IMR-90 (cell line): ENCODE measurements at regions not wholly inside any gene's neighbourhood (a gene's known extent, or its start where the extent isn't known, plus 50 kb on each side); places are given as distances from the start of the nearest gene placed in this dataset.

Source experiments
- ATAC-seq: fragments of 200-7000 bp; cut with Tn5 transposase; 2 replicates; pipeline ENCODE4 v1.9.1; 2020; ENCODE audit warnings: low read depth, mild to moderate bottlenecking, moderate library complexity
- BruUV-seq: library from RNA; stranded (reverse); fragments of 400-500 nt; replicated peaks from 2 replicates; lab custom pipeline; 2021; lab: Mats Ljungman, UMichigan
- CTCF ChIA-PET: fragments of 300-600 bp; formaldehyde crosslinking; extraction: SDS; loops from one replicate; lab custom pipeline; 2021; ENCODE audit warnings: antibody characterized with exemption; lab: Yijun Ruan, JAX
- POLR2A ChIA-PET: fragments of 300-600 bp; sonication (Branson Sonifier 250); formaldehyde crosslinking; loops from one replicate; lab custom pipeline; 2022; ENCODE audit warnings: antibody characterized with exemption; ENCODE audit not compliant: unreplicated experiment; lab: Charles Lee
- DNase-seq: peaks from one replicate; pipeline ENCODE4 v3.0.0; 2013
- H2AFZ ChIP-seq: replicated peaks from 2 replicates; pipeline ENCODE3; 2013; ENCODE audit warnings: low read length, mild to moderate bottlenecking; ENCODE audit not compliant: poor library complexity
- H2AK5ac ChIP-seq: 2 replicates; pipeline ENCODE4 v1.6.1; 2013; ENCODE audit warnings: low read depth, low read length, inconsistent platforms
- H2AK9ac ChIP-seq: replicated peaks from 2 replicates; pipeline ENCODE3; 2013; ENCODE audit warnings: mild to moderate bottlenecking, low read depth, low read length, moderate library complexity; ENCODE audit not compliant: poor library complexity
- H2BK120ac ChIP-seq: 2 replicates; pipeline ENCODE4 v1.6.1; 2013; ENCODE audit warnings: low read depth, low read length, inconsistent platforms
- H2BK15ac ChIP-seq: 3 replicates; pipeline ENCODE4 v1.6.1; 2013; ENCODE audit warnings: low read depth, low read length, inconsistent platforms
- H2BK20ac ChIP-seq: 2 replicates; pipeline ENCODE4 v1.6.1; 2013; ENCODE audit warnings: low read depth, mild to moderate bottlenecking, inconsistent platforms, low read length, moderate library complexity
- H2BK5ac ChIP-seq: 2 replicates; pipeline ENCODE4 v1.6.1; 2013; ENCODE audit warnings: mild to moderate bottlenecking, low read depth, low read length, inconsistent platforms; ENCODE audit not compliant: poor library complexity, severe bottlenecking
- H3K14ac ChIP-seq: replicated peaks from 2 replicates; pipeline ENCODE4 v1.6.1; 2013; ENCODE audit warnings: low read depth, low read length, inconsistent platforms
- H3K18ac ChIP-seq: 2 replicates; pipeline ENCODE4 v1.6.1; 2013; ENCODE audit warnings: low read depth, low read length, control low read depth
- H3K23ac ChIP-seq: 2 replicates; pipeline ENCODE4 v1.6.1; 2013; ENCODE audit warnings: low read depth, low read length, inconsistent platforms
- H3K27ac ChIP-seq: 2 replicates; pipeline ENCODE4 v1.5.1; 2013; ENCODE audit warnings: mild to moderate bottlenecking, control low read depth, low read length; ENCODE audit not compliant: insufficient read depth
- H3K27me3 ChIP-seq: 2 replicates; pipeline ENCODE4 v1.6.1; 2013; ENCODE audit warnings: low read length; ENCODE audit not compliant: control insufficient read depth, insufficient read depth
- H3K36me3 ChIP-seq: 2 replicates; pipeline ENCODE4 v1.6.1; 2013; ENCODE audit warnings: low read length, mixed read lengths; ENCODE audit not compliant: control insufficient read depth, insufficient read depth
- H3K4ac ChIP-seq: 2 replicates; pipeline ENCODE4 v1.6.1; 2013; ENCODE audit warnings: low read depth, low read length, inconsistent platforms
- H3K4me1 ChIP-seq: 2 replicates; pipeline ENCODE4 v1.6.1; 2013; ENCODE audit warnings: low read length, mixed read lengths; ENCODE audit not compliant: control insufficient read depth, insufficient read depth
- H3K4me2 ChIP-seq: 2 replicates; pipeline ENCODE4 v1.6.1; 2013; ENCODE audit warnings: low read depth, mild to moderate bottlenecking, control low read depth, low read length, moderate library complexity
- H3K4me3 ChIP-seq: 2 replicates; pipeline ENCODE4 v1.5.1; 2013; ENCODE audit warnings: low read depth, mild to moderate bottlenecking, control low read depth, low read length, moderate library complexity; ENCODE audit not compliant: insufficient read depth
- H3K56ac ChIP-seq: 2 replicates; pipeline ENCODE4 v1.6.1; 2013; ENCODE audit warnings: low read length, inconsistent platforms; ENCODE audit not compliant: insufficient read depth; ENCODE audit errors: extremely low read depth
- H3K79me1 ChIP-seq, 2 experiments: 2 replicates each; pipeline ENCODE4 v1.6.1; 2013; ENCODE audit warnings: low read length in 2 of 2, inconsistent platforms in 1 of 2, low read depth in 1 of 2
- H3K9ac ChIP-seq: 2 replicates; pipeline ENCODE4 v1.6.1; 2013; ENCODE audit warnings: low read depth, low read length, control low read depth
- H3K9me1 ChIP-seq: 2 replicates; pipeline ENCODE4 v1.6.1; 2013; ENCODE audit warnings: low read length, inconsistent platforms; ENCODE audit not compliant: insufficient read depth
- H3K9me3 ChIP-seq: 2 replicates; pipeline ENCODE4 v1.6.1; 2013; ENCODE audit warnings: low read length; ENCODE audit not compliant: control insufficient read depth, insufficient read depth
- H4K20me1 ChIP-seq: 2 replicates; pipeline ENCODE4 v1.6.1; 2013; ENCODE audit warnings: low read length, inconsistent platforms; ENCODE audit not compliant: insufficient read depth
- H4K5ac ChIP-seq: 2 replicates; pipeline ENCODE4 v1.6.1; 2013; ENCODE audit warnings: mild to moderate bottlenecking, low read depth, low read length, control low read depth
- H4K8ac ChIP-seq, 2 experiments: 2 replicates each; pipeline ENCODE4 v1.6.1; 2013; ENCODE audit warnings: low read depth in 2 of 2, low read length in 2 of 2, control low read depth in 1 of 2, inconsistent platforms in 1 of 2
- H4K91ac ChIP-seq: 2 replicates; pipeline ENCODE4 v1.6.1; 2013; ENCODE audit warnings: low read depth, low read length, inconsistent platforms; ENCODE audit not compliant: insufficient read depth
- CEBPB ChIP-seq: IDR thresholded peaks from 2 replicates; pipeline ENCODE4 v1.6.1; 2012; ENCODE audit warnings: low read depth, low read length, improper control_type of control experiment
- MAZ ChIP-seq: IDR thresholded peaks from 2 replicates; pipeline ENCODE4 v1.6.1; 2012; ENCODE audit warnings: low read depth, mild to moderate bottlenecking, low read length, improper control_type of control experiment, moderate library complexity, borderline replicate concordance
- RAD21 ChIP-seq: IDR thresholded peaks from 2 replicates; pipeline ENCODE4 v1.6.1; 2012; ENCODE audit warnings: low read length, improper control_type of control experiment
- RCOR1 ChIP-seq: IDR thresholded peaks from 2 replicates; pipeline ENCODE4 v1.6.1; 2012; ENCODE audit warnings: mild to moderate bottlenecking, low read length, improper control_type of control experiment; ENCODE audit not compliant: insufficient replicate concordance
- WGBS, 2 experiments: methylation state at CpG; one replicate each; pipeline versions ENCODE4 v1.1.5 to v1.1.7; 2013; ENCODE audit warnings: missing lambda C conversion rate in 2 of 2; ENCODE audit not compliant: insufficient read length in 1 of 2; ENCODE audit errors: extremely low coverage in 2 of 2; 5-methylcytosine and 5-hydroxymethylcytosine counted together
- dilution Hi-C: fragments of 300-500 bp; cut with HindIII; formaldehyde crosslinking; loops from one replicate; pipeline ENCODE4 v1.14.3; 2018; ENCODE audit warnings: low sequenced_read_pairs; ENCODE audit not compliant: unreplicated experiment
- in situ Hi-C: fragments of 300-500 bp; cut with MboI; formaldehyde crosslinking; loops from 3 replicates; pipeline ENCODE4 v1.14.3; 2019; ENCODE audit warnings: low sequenced_read_pairs, inconsistent platforms, mixed read lengths
- intact Hi-C: fragments of 100-400 bp; cut with micrococcal nuclease; formaldehyde crosslinking; loops from 2 replicates; pipeline ENCODE4 v1.10.0; 2022
- TF ChIP-seq, protein P1 (sequence below): fragments of 150-350 bp; IDR thresholded peaks from 2 replicates; pipeline ENCODE4 v1.6.1; 2016; ENCODE audit warnings: low read depth, mild to moderate bottlenecking, low read length, moderate library complexity, borderline replicate concordance
- TF ChIP-seq, protein P2 (sequence below): conservative IDR thresholded peaks from 2 replicates; pipeline ENCODE4 v1.5.1; 2012; ENCODE audit warnings: mild to moderate bottlenecking, low read depth, low read length, improper control_type of control experiment

DNA sequence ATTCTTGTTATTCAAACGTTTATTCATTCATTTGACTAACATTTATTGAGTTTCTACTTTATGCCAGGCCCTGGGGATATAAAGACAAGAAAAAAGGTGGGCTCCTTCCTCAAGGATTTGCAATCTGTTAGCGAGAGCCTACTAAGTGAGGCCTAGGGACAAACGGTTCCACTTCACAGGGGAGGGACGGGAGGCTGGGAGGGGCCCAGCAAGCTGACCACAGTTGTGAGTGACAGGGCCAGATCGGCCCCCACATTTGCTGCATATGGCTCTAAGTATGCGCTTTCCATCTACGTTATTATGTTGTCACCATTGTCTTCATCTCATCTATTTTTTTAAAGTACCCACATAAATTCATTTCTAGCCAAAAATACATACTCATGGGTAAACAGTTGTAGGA lies 271.1 kb downstream of the BUD13 start:
- Histone ChIP-seq H3K4me3 (no peak overlapping the region), H3K18ac (no peak overlapping the region), H3K9me3 (no peaks in the 10 kb centered on the region), H2AFZ (no peak overlapping the region), H2BK15ac (no peak overlapping the region), H3K9me1 (no peaks in the 10 kb centered on the region), H4K5ac (no peak overlapping the region), H4K8ac (no peak overlapping the region), H3K36me3 (no peaks in the 10 kb centered on the region), H2AK9ac (no peak overlapping the region), H4K91ac (no peak overlapping the region), H3K27ac (no peak overlapping the region), H2BK120ac (no peak overlapping the region), H2AK5ac (no peak overlapping the region), H3K23ac (no peak overlapping the region), H3K14ac (no peak overlapping the region), H3K4me1 (no peaks in the 10 kb centered on the region), H2BK5ac (no peak overlapping the region), H3K4me2 (no peak overlapping the region), H2BK20ac (no peak overlapping the region), H3K9ac (no peak overlapping the region), H3K27me3 (peaks cover 36% of the 10 kb centered on the region), H3K79me1 (no peaks in the 10 kb centered on the region), H3K56ac (no peak overlapping the region), H3K4ac (no peak overlapping the region), H4K20me1 (no peaks in the 10 kb centered on the region)
- WGBS, 2 experiments: 38% methylated on average over 2 of the region's 7 CpGs; no CpG with 5 or more reads in 1 of the 2 experiments
- ATAC-seq: no peak
- CTCF ChIA-PET: no interaction called here
- DNase-seq: no peak
- dilution Hi-C loops: no loop called here
- POLR2A ChIA-PET: no interaction called here
- intact Hi-C loops: no loop called here
- in situ Hi-C loops: no loop called here
- no TSS peak for BruUV-seq
- TF ChIP-seq CEBPB: no peak
- TF ChIP-seq RCOR1: no peak
- TF ChIP-seq, protein P1, sequence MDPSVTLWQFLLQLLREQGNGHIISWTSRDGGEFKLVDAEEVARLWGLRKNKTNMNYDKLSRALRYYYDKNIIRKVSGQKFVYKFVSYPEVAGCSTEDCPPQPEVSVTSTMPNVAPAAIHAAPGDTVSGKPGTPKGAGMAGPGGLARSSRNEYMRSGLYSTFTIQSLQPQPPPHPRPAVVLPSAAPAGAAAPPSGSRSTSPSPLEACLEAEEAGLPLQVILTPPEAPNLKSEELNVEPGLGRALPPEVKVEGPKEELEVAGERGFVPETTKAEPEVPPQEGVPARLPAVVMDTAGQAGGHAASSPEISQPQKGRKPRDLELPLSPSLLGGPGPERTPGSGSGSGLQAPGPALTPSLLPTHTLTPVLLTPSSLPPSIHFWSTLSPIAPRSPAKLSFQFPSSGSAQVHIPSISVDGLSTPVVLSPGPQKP: no peak
- TF ChIP-seq MAZ: no peak
- TF ChIP-seq RAD21: no peak
- TF ChIP-seq, protein P2, sequence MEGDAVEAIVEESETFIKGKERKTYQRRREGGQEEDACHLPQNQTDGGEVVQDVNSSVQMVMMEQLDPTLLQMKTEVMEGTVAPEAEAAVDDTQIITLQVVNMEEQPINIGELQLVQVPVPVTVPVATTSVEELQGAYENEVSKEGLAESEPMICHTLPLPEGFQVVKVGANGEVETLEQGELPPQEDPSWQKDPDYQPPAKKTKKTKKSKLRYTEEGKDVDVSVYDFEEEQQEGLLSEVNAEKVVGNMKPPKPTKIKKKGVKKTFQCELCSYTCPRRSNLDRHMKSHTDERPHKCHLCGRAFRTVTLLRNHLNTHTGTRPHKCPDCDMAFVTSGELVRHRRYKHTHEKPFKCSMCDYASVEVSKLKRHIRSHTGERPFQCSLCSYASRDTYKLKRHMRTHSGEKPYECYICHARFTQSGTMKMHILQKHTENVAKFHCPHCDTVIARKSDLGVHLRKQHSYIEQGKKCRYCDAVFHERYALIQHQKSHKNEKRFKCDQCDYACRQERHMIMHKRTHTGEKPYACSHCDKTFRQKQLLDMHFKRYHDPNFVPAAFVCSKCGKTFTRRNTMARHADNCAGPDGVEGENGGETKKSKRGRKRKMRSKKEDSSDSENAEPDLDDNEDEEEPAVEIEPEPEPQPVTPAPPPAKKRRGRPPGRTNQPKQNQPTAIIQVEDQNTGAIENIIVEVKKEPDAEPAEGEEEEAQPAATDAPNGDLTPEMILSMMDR: no peak
